ENCODE measurements at regions not wholly inside any gene's neighbourhood (a gene's known extent, or its start where the extent isn't known, plus 50 kb on each side); places are given as distances from the start of the nearest gene placed in this dataset.

- H3K27ac ChIP-seq, result no peak overlapping the region
- Mint-ChIP-seq H3K27me3 (ENCODE audit: insufficient read depth, low read depth) (no peaks in the 10 kb centered on the region), H3K9me3 (no peaks in the 10 kb centered on the region), H3K4me3 (no peak overlapping the region), H3K36me3 (no peaks in the 10 kb centered on the region), H3K27ac (no peak overlapping the region), H3K4me1 (peaks cover 3% of the 10 kb centered on the region)
- H3K79me2 ChIP-seq (ENCODE audit: low read depth), result no peaks in the 10 kb centered on the region
- no peaks in the 10 kb centered on the region for H3K9me3 ChIP-seq (ENCODE audit: low read depth)
- no peak overlapping the region for H3K9ac ChIP-seq
- H3K4me2 ChIP-seq, result no peak overlapping the region
- no peak overlapping the region for H2AFZ ChIP-seq (replicated peaks)
- H3K4me3 ChIP-seq, result no peak overlapping the region
- no peaks in the 10 kb centered on the region for H3F3A ChIP-seq (ENCODE audit: low read depth)
- H3K4me1 ChIP-seq, result no peaks in the 10 kb centered on the region
- DNase-seq (ENCODE audit: low spot score), result no peak
- no peaks in the 10 kb centered on the region for H4K20me1 ChIP-seq (ENCODE audit: low read depth)
- no peaks in the 10 kb centered on the region for H3K27me3 ChIP-seq
- no peaks in the 10 kb centered on the region for H3K36me3 ChIP-seq
- TF ChIP-seq EZH2phosphoT487 (IDR thresholded peaks at IDR 0.05) (no peak), EZH2 (IDR thresholded peaks at IDR 0.05) (no peak)
Observed at GRCh38 chr4:156521631-156522030, 450.0 kb downstream of the PDGFC start.

- no peaks in the 10 kb centered on the region for H3K36me3 Mint-ChIP-seq
- Histone ChIP-seq H3K79me2 (ENCODE audit: low read depth) (no peaks in the 10 kb centered on the region), H3K27ac (no peak overlapping the region), H3F3A (ENCODE audit: low read depth) (no peaks in the 10 kb centered on the region), H3K4me2 (no peak overlapping the region), H3K9me3 (ENCODE audit: low read depth) (no peaks in the 10 kb centered on the region), H3K9ac (no peak overlapping the region), H3K27me3 (no peaks in the 10 kb centered on the region), H4K20me1 (ENCODE audit: low read depth) (no peaks in the 10 kb centered on the region), H3K4me3 (no peak overlapping the region), H3K36me3 (no peaks in the 10 kb centered on the region), H3K4me1 (no peaks in the 10 kb centered on the region), H2AFZ (replicated peaks) (no peak overlapping the region)
- no peak for DNase-seq (ENCODE audit: low spot score)
- H3K4me1 Mint-ChIP-seq, result peaks cover 3% of the 10 kb centered on the region
- H3K4me3 Mint-ChIP-seq, result no peak overlapping the region
- no peaks in the 10 kb centered on the region for H3K27me3 Mint-ChIP-seq (ENCODE audit: insufficient read depth, low read depth)
- no peaks in the 10 kb centered on the region for H3K9me3 Mint-ChIP-seq
- TF ChIP-seq CTCF (IDR thresholded peaks at IDR 0.05) (no peak), EZH2 (IDR thresholded peaks at IDR 0.05) (no peak), EZH2phosphoT487 (IDR thresholded peaks at IDR 0.05) (no peak)
- no peak overlapping the region for H3K27ac Mint-ChIP-seq
Observed at GRCh38 chr4:156517956-156518355, 453.6 kb downstream of the PDGFC start.

- Histone ChIP-seq H4K20me1 (ENCODE audit: low read depth) (no peaks in the 10 kb centered on the region), H3K79me2 (ENCODE audit: low read depth) (no peaks in the 10 kb centered on the region), H3K27ac (no peak overlapping the region), H2AFZ (replicated peaks) (no peak overlapping the region), H3K27me3 (no peaks in the 10 kb centered on the region), H3K36me3 (no peaks in the 10 kb centered on the region), H3K4me2 (no peak overlapping the region), H3F3A (ENCODE audit: low read depth) (no peaks in the 10 kb centered on the region), H3K9ac (no peak overlapping the region), H3K9me3 (ENCODE audit: low read depth) (no peaks in the 10 kb centered on the region), H3K4me1 (no peaks in the 10 kb centered on the region), H3K4me3 (no peak overlapping the region)
- no peak overlapping the region for H3K4me3 Mint-ChIP-seq
- no peaks in the 10 kb centered on the region for H3K27me3 Mint-ChIP-seq (ENCODE audit: insufficient read depth, low read depth)
- H3K36me3 Mint-ChIP-seq, result no peaks in the 10 kb centered on the region
- H3K9me3 Mint-ChIP-seq, result no peaks in the 10 kb centered on the region
- no peak for TF ChIP-seq EZH2phosphoT487 (IDR thresholded peaks at IDR 0.05)
- no peak for TF ChIP-seq EZH2 (IDR thresholded peaks at IDR 0.05)
- TF ChIP-seq CTCF (IDR thresholded peaks at IDR 0.05), result no peak
- peaks cover 3% of the 10 kb centered on the region for H3K4me1 Mint-ChIP-seq
- H3K27ac Mint-ChIP-seq, result no peak overlapping the region
- DNase-seq (ENCODE audit: low spot score), result no peak
Observed at GRCh38 chr4:156517546-156517945, 454.1 kb downstream of the PDGFC start.

GRCh38 chr4:156516698-156517097 lies 454.9 kb downstream of the PDGFC start:
- Histone ChIP-seq H3K9me3 (ENCODE audit: low read depth) (no peaks in the 10 kb centered on the region), H3K27me3 (no peaks in the 10 kb centered on the region), H4K20me1 (ENCODE audit: low read depth) (no peaks in the 10 kb centered on the region), H3F3A (ENCODE audit: low read depth) (no peaks in the 10 kb centered on the region), H3K79me2 (ENCODE audit: low read depth) (no peaks in the 10 kb centered on the region), H3K36me3 (no peaks in the 10 kb centered on the region), H2AFZ (replicated peaks) (no peak overlapping the region), H3K4me2 (no peak overlapping the region), H3K27ac (no peak overlapping the region), H3K9ac (no peak overlapping the region), H3K4me3 (no peak overlapping the region), H3K4me1 (no peaks in the 10 kb centered on the region)
- Mint-ChIP-seq H3K27ac (no peak overlapping the region), H3K9me3 (no peaks in the 10 kb centered on the region), H3K4me3 (no peak overlapping the region), H3K4me1 (peaks cover 3% of the 10 kb centered on the region), H3K27me3 (ENCODE audit: insufficient read depth, low read depth) (no peaks in the 10 kb centered on the region), H3K36me3 (no peaks in the 10 kb centered on the region)
- no peak for TF ChIP-seq EZH2 (IDR thresholded peaks at IDR 0.05)
- no peak for DNase-seq (ENCODE audit: low spot score)

Measured in neural progenitor cell (in vitro differentiated cells).